GM08714 (cell line): ENCODE measurements at regions not wholly inside any gene's neighbourhood (a gene's known extent, or its start where the extent isn't known, plus 50 kb on each side); places are given as distances from the start of the nearest gene placed in this dataset.

Experiments used
- H3K4me3 ChIP-seq: fragments of 200-500 bp; sonication (Bioruptor generic); 2 replicates; pipeline ENCODE4 v1.5.1; 2014; ENCODE audit warnings: mild to moderate bottlenecking, low read length, inconsistent platforms
- ZNF274 ChIP-seq: IDR thresholded peaks from 2 replicates; pipeline ENCODE4 v1.6.1; 2012; ENCODE audit warnings: mild to moderate bottlenecking, low read depth, low read length

DNA sequence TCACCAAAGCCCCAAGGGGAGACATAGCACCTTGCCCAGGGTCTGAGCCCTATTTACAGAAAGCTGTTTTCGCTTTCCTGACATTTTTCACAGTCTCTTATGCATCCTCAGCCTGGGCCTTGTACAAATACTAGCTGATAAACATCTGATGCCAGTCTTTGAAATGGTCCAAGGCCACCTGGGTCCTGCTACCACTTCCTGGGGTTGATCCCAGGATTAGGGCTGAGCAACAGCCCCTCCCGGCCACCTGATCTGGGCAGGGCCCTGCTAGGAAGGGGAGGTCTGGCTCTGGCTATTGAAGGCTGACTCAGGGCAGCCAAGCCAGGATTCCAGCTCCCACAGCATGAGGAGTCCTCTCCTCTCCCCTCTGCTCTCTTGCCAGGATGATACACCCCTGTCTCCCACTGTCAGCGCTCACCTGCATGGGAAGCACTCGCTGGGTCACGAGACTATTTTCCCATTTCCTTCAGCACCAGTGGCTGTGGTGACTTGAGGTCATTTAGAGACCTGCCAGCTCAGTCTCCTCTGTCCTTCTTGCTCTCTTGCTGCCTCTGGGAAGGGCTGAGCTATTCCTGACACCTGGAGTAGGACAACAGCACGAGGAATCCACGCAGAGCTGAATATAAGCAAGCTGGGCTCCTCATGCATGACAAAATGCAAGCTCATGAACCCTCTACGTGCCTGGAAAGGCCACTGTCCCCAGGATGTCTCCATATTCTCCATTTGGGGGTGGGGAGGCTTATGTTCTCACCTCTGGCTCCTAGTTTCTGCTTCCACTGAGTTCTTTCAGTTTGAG is 53.0 kb upstream of the LGALSL start:
- no peak for TF ChIP-seq ZNF274
- no peak overlapping the region for H3K4me3 ChIP-seq

DNA sequence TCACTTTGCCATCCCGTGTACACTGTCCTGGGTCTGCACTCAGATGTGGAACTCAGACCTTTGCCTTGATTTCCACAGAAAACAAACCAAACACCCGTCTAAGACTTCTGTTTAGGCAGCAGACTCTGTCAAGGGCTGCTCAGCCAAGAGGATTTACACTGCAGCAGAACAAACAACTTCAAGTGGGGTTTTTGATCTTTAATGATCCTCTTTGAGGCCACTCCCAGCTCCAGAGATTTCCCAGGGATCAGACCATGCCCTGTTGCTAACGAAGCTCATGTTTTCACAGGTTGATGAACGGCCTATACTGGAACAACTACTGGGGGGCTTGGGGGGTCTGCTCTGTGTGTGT is 52.5 kb upstream of the LGALSL start:
- TF ChIP-seq ZNF274, result no peak
- no peak overlapping the region for H3K4me3 ChIP-seq

DNA sequence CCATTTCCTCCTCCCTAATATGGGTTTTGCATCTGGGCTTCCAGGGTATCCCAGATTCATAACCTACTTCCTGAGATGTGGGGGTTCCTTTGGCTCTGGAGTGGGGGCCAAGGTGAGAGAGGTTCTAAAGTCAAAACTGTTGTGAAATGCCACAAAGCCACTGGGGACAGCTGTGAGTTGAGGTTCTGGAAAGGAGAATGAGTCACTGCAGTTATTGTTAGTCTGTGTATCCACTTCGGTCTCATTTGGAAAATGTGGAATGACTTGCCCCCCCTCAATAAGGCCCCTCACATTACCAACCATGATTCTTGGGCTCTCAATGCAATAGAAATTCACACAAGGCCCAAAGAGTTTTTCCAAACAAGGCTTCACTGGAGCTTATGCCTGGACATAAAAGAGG is 51.1 kb upstream of the LGALSL start:
- no peak overlapping the region for H3K4me3 ChIP-seq
- no peak for TF ChIP-seq ZNF274

DNA sequence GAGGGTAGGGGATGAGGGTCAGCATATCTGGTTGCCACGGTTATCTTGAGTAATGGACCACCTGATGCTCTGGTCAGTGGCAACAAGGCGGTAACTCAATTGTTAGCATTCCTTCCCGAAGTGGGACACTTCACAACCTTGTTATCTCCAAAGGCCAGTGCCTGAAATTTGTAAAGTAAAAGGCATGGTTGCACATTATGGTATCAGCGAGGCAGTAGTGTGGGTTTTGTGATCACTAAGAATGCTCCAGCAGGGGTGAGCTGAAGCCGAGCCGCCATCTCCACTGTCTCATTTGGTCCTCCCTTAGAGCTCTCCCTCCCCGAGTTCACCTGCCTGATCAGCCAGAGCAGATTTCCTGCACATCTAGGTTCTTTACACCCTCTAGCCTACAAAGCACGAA is 50.5 kb upstream of the LGALSL start:
- TF ChIP-seq ZNF274, result no peak
- no peak overlapping the region for H3K4me3 ChIP-seq

DNA sequence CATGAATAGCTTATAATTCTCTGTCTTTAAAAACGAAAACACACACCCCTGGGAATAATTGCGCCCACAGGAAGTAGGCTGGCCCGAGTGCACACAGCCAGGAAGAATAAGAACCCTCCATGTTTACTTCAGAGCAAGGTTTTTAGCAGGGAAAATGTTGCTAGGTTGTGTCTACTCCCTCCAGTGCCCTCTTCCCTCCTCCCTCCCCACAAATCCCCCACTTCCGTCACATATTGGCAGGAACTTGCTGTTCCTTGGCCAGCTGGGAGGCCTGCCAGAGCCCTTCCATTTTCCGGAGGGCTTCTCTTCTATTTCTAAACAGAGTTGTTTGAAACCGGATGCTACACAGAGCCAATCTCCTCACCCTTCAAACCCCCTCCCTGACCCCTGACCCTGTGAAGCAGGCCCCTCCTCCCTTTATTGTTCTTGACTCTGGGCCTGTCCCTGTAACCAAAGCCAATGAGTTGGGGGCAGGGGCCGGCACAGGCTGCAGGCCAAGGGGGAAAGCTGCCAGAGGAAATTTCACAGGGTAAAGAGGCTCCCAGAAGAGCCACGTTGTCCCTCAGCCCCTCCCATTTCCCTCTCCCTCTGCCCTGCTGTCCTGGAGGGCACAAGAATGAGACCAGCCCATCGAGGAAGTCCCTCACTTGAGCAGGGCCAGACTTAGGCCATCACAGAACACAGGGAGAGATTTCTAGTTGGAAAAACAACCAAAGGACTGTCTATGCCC is 49.8 kb upstream of the LGALSL start:
- no peak for TF ChIP-seq ZNF274
- H3K4me3 ChIP-seq, result no peak overlapping the region
